ENCODE measurements at regions not wholly inside any gene's neighbourhood (a gene's known extent, or its start where the extent isn't known, plus 50 kb on each side); places are given as distances from the start of the nearest gene placed in this dataset.

- Histone ChIP-seq H3K27ac (ENCODE audit: extremely low read depth, low read depth, low read length) (no peak overlapping the region), H3K4me1 (ENCODE audit: control insufficient read depth, insufficient read depth, low read length) (no peaks in the 10 kb centered on the region), H3K4me3 (ENCODE audit: low read depth, low read length) (no peak overlapping the region), H3K36me3 (ENCODE audit: control insufficient read depth in 2 of 2, insufficient read depth in 1 of 2, low read length in 2 of 2) (no peaks in the 10 kb centered on the region), H3K9me3 (ENCODE audit: control insufficient read depth, insufficient read depth, low read depth, low read length) (no peaks in the 10 kb centered on the region)
- POLR2A ChIA-PET: no interaction called here
- CTCF ChIA-PET: interaction anchor here (0.7 kb wide), 1 partner anchor 75 kb away, joined by 3 read pairs; no protein-coding TSS in a partner anchor
- TF ChIP-seq ZNF37A (tag by site-specific recombination; IDR thresholded peaks at IDR 0.05): no peak
- TF ChIP-seq ZNF792 (tag by site-specific recombination; IDR thresholded peaks at IDR 0.05): no peak
- TF ChIP-seq ZNF488 (tag by site-specific recombination; IDR thresholded peaks at IDR 0.05): no peak
- TF ChIP-seq ZNF664 (tag by site-specific recombination; IDR thresholded peaks at IDR 0.05): no peak
- no peak for TF ChIP-seq GLI4 (tag by site-specific recombination; IDR thresholded peaks at IDR 0.05)
- no peak for TF ChIP-seq ZIC2 (tag by site-specific recombination; IDR thresholded peaks at IDR 0.05)
- TF ChIP-seq ZFP41 (tag by site-specific recombination; IDR thresholded peaks at IDR 0.05; ENCODE audit: borderline replicate concordance): no peak
- TF ChIP-seq ZNF555 (tag by site-specific recombination; conservative IDR thresholded peaks at IDR 0.05): no peak
- TF ChIP-seq ZNF148 (tag by site-specific recombination; IDR thresholded peaks at IDR 0.05; ENCODE audit: borderline replicate concordance): no peak
- TF ChIP-seq ZNF2 (tag by site-specific recombination; IDR thresholded peaks at IDR 0.05): no peak
These were observed 183.1 kb upstream of the CXCR4 start for GRCh38 chr2:136301006-136301405.

- CTCF ChIA-PET: no interaction called here
- TF ChIP-seq PRDM4 (tag by site-specific recombination; IDR thresholded peaks at IDR 0.05) (no peak), ZBTB17 (tag by site-specific recombination; IDR thresholded peaks at IDR 0.05) (no peak), ZNF571 (tag by site-specific recombination; IDR thresholded peaks at IDR 0.05) (no peak), ZNF121 (tag by site-specific recombination; IDR thresholded peaks at IDR 0.05) (no peak), KLF10 (tag by site-specific recombination; IDR thresholded peaks at IDR 0.05) (no peak)
- no peak overlapping the region for H3K27ac ChIP-seq (ENCODE audit: extremely low read depth, low read depth, low read length)
- POLR2A ChIA-PET: no interaction called here
- no peaks in the 10 kb centered on the region for H3K4me1 ChIP-seq (ENCODE audit: control insufficient read depth, insufficient read depth, low read length)
- H3K36me3 ChIP-seq (ENCODE audit: control insufficient read depth in 2 of 2, insufficient read depth in 1 of 2, low read length in 2 of 2): no peaks in the 10 kb centered on the region
- H3K9me3 ChIP-seq (ENCODE audit: control insufficient read depth, insufficient read depth, low read depth, low read length): no peaks in the 10 kb centered on the region
- H3K4me3 ChIP-seq (ENCODE audit: low read depth, low read length): no peak overlapping the region
These were observed 180.7 kb upstream of the CXCR4 start for GRCh38 chr2:136298631-136299030.

GRCh38 chr2:136297994-136298393 lies 180.0 kb upstream of the CXCR4 start:
- H3K27ac ChIP-seq (ENCODE audit: extremely low read depth, low read depth, low read length): no peak overlapping the region
- ChIA-PET CTCF (no interaction called here), POLR2A (no interaction called here)
- no peak overlapping the region for H3K4me3 ChIP-seq (ENCODE audit: low read depth, low read length)
- no peaks in the 10 kb centered on the region for H3K36me3 ChIP-seq (ENCODE audit: control insufficient read depth in 2 of 2, insufficient read depth in 1 of 2, low read length in 2 of 2)
- no peaks in the 10 kb centered on the region for H3K9me3 ChIP-seq (ENCODE audit: control insufficient read depth, insufficient read depth, low read depth, low read length)
- H3K4me1 ChIP-seq (ENCODE audit: control insufficient read depth, insufficient read depth, low read length): no peaks in the 10 kb centered on the region
- TF ChIP-seq ZFP69B (tag by site-specific recombination; IDR thresholded peaks at IDR 0.05) (no peak), ZNF518A (tag by site-specific recombination; conservative IDR thresholded peaks at IDR 0.05; ENCODE audit: low read depth) (no peak), ZBTB8A (tag by site-specific recombination; IDR thresholded peaks at IDR 0.05) (no peak), ZNF324 (tag by site-specific recombination; IDR thresholded peaks at IDR 0.05) (no peak), INSM2 (tag by site-specific recombination; IDR thresholded peaks at IDR 0.05) (no peak), ZNF37A (tag by site-specific recombination; IDR thresholded peaks at IDR 0.05) (no peak), ZNF76 (tag by site-specific recombination; IDR thresholded peaks at IDR 0.05; ENCODE audit: borderline replicate concordance, low read depth) (no peak)
